ENCODE measurements at regions not wholly inside any gene's neighbourhood (a gene's known extent, or its start where the extent isn't known, plus 50 kb on each side); places are given as distances from the start of the nearest gene placed in this dataset.

DNA sequence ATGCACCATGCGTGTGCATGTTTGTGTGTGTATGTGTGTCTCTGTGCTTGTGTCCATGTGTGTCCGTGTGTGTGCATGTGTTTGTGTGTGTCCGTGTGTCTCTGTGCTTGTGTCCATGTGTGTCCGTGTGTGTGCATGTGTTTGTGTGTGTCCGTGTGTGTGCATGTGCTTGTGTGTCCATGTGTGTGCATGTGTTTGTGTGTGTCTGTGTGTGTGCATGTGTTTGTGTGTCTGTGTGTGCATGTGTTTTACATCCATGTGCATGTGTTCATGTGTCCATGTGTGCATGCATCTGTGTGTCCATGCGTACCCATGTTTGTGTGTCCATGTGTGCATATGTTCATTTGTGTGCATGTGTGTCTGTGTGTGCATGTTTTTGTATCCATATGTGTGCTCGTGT, 100.5 kb downstream of the LBH start:
- TF ChIP-seq, protein P1, sequence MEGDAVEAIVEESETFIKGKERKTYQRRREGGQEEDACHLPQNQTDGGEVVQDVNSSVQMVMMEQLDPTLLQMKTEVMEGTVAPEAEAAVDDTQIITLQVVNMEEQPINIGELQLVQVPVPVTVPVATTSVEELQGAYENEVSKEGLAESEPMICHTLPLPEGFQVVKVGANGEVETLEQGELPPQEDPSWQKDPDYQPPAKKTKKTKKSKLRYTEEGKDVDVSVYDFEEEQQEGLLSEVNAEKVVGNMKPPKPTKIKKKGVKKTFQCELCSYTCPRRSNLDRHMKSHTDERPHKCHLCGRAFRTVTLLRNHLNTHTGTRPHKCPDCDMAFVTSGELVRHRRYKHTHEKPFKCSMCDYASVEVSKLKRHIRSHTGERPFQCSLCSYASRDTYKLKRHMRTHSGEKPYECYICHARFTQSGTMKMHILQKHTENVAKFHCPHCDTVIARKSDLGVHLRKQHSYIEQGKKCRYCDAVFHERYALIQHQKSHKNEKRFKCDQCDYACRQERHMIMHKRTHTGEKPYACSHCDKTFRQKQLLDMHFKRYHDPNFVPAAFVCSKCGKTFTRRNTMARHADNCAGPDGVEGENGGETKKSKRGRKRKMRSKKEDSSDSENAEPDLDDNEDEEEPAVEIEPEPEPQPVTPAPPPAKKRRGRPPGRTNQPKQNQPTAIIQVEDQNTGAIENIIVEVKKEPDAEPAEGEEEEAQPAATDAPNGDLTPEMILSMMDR (IDR thresholded peaks at IDR 0.05; ENCODE audit: low read depth, low read length, poor library complexity, severe bottlenecking), result no peak
- TF ChIP-seq EZH2phosphoT487 (IDR thresholded peaks at IDR 0.05; ENCODE audit: borderline replicate concordance, low read length), result no peak

Measured in DOHH2 (cell line).